Left renal cortex interstitium (tissue), 4 donors: ENCODE measurements at regions not wholly inside any gene's neighbourhood (a gene's known extent, or its start where the extent isn't known, plus 50 kb on each side); places are given as distances from the start of the nearest gene placed in this dataset.
"Not testable (repeated sequence)": the region's sequence is repeated elsewhere in the genome, so short reads cannot be mapped to it uniquely, and the experiment has no call there.

Source experiments
- DNase-seq, 4 donors: peaks; one replicate each; pipeline ENCODE4 v3.0.0-alpha.2; 2013; ENCODE audit warnings: low read depth in 4 of 4, low spot score in 2 of 4, missing footprints in 1 of 4

GRCh38 chr1:10938741-10939417 is 73.6 kb upstream of the TARDBP start:
- no peak for DNase-seq

- no peak for DNase-seq
Measured at GRCh38 chr1:10939654-10940450, 72.6 kb upstream of the TARDBP start.

GRCh38 chr1:10940451-10940804 is 72.0 kb upstream of the TARDBP start:
- DNase-seq: no peak

- no peak for DNase-seq
Measured at GRCh38 chr1:10940838-10941237, 71.6 kb upstream of the TARDBP start.

GRCh38 chr1:10941891-10942541 is 70.4 kb upstream of the TARDBP start:
- peak in 2 of 4 donors; percentile 43 to 51 for DNase-seq

- DNase-seq: no peak
Measured at GRCh38 chr1:10942542-10942912, 69.9 kb upstream of the TARDBP start.

GRCh38 chr1:10943041-10943440 is 69.4 kb upstream of the TARDBP start:
- no peak for DNase-seq

GRCh38 chr1:10943991-10944730 is 68.3 kb upstream of the TARDBP start:
- no peak for DNase-seq

GRCh38 chr1:10945991-10946509 is 66.4 kb upstream of the TARDBP start:
- no peak for DNase-seq

GRCh38 chr1:10947181-10947580 is 65.3 kb upstream of the TARDBP start:
- no peak for DNase-seq

GRCh38 chr1:10947691-10948462 is 64.6 kb upstream of the TARDBP start:
- DNase-seq: no peak

GRCh38 chr1:10948463-10948775 is 64.0 kb upstream of the TARDBP start:
- no peak for DNase-seq

- no peak for DNase-seq
Measured at GRCh38 chr1:10950316-10951172, 61.9 kb upstream of the TARDBP start.

- DNase-seq: not testable (repeated sequence)
Measured at GRCh38 chr1:10951298-10951697, 61.2 kb upstream of the TARDBP start.

GRCh38 chr1:10951961-10952360 is 60.5 kb upstream of the TARDBP start:
- no peak for DNase-seq

GRCh38 chr1:10953505-10954193 is 58.8 kb upstream of the TARDBP start:
- no peak for DNase-seq

GRCh38 chr1:10957133-10957532 is 55.3 kb upstream of the TARDBP start:
- no peak for DNase-seq

- DNase-seq: no peak
Measured at GRCh38 chr1:10958614-10959013, 53.8 kb upstream of the TARDBP start.
